GM18508 (cell line): ENCODE measurements at regions not wholly inside any gene's neighbourhood (a gene's known extent, or its start where the extent isn't known, plus 50 kb on each side); places are given as distances from the start of the nearest gene placed in this dataset.
A peak's percentile ranks its signal among the peaks of the same experiment; 100 is the strongest.

Experiments used
- ATAC-seq: cut with Tn5 transposase; IDR thresholded peaks from one replicate; pipeline ENCODE4 v1.9.1; 2021; ENCODE audit warnings: moderate number of reproducible peaks; ENCODE audit not compliant: insufficient read depth, unreplicated experiment

DNA sequence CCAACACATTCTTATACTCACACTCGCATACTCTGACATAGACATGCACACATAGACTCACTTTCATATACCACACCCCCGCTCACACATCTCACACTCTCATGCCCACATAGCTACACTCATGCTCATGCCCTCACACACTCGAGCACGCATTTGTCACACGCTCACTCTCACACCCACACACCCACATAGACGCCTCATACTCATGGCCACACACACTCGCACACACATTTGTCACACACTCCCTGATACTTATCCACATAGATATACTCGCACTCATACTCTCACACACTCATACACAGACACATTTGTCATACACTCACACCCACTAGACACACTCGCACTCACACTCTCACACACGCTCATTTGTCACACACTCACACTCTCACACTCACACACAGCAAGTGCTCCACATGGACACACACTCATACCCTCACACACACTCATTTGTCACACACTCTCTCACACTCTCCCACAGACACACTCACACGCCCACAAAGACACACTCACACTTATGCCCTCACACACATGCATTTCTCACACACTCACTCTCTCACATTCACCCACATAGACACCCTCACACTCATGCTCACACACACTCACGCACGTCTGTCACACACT, 50.9 kb downstream of the TNP1 start:
- no peak for ATAC-seq

DNA sequence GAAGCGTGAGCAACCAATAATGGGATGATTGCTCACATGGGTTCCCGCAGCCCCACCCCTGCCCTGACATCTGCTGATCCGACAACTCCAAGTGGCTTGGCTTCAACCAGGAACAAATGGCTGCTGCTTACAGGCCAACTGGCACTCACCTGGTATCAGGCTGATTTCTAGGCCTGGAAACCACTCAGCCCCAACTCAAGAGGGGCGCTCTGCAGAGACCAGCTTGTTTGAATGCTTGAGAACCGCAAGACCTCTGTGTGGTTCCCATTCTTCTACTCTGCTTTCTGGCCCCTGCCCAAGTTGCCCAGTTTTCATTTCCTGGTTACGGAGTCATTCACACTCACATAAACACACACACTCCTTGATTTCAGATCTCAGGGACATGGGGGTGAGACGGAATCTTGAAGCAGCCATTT, 52.0 kb downstream of the TNP1 start:
- no peak for ATAC-seq

DNA sequence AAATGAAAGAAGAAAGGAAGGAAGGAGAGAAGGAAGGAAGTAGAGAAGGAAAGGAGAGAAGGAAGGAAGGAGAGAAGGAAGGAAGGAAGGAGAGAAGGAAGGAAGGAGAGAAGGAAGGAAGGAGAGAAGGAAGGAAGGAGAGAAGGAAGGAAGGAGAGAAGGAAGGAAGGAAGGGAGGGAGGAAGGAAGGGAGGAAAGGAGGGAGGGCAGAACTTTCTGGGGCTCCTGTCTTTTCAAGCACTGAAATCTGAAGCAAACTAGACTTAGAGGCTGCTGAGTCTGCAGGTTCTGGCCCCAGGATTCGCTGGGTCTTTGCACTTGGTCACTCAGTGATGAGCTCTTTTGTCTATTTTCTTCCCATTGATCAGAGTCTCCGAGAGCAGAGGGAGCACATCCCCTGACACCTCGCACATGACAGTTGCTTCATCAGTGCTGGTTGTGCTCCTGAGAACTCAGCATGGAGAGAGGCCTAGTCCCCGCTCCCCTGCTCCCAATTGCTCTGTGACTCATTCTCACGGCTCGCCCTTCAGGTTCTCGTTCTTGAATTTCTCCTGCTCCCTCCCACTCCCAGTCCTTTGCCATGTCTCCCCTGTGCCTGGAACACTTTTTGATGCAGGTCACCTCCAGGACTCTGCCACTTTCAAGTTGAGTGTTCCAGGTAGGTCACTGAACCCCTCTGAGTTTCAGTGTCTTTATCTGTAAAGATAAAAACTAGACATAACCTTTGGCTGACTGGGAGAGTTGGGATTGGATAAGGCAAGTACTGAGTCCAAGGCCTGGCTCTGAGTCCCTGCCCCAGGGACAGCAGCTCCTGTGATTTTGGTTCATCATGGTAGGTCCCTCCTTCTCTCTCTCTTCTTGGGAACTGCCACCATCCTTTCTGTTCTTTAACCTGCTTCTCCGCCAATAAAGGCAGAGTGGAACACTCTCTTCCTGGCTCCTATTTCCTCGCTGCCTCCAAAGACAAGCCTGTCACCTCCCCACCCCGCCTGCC, 55.2 kb downstream of the TNP1 start:
- ATAC-seq: no peak

DNA sequence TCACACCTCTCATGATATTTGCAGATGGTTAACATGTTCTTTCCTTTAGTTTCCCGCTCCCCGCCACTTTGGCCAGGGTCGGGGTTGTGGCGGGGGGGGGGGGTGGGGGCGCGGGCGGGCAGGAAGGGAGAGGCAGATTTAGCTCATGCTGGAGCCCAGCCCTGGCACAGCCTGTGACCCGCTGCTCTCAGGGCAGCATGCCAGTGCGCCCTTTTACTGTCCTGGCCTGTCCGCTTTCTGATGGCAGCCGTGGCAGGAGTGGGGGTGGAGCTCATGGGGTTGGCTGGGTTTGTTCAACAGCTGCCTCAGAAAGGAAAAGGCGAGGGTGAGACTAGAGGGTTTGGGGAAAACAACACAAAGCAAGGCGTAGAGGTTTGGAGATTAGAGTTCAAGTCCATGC, 56.1 kb downstream of the TNP1 start:
- ATAC-seq: no peak

DNA sequence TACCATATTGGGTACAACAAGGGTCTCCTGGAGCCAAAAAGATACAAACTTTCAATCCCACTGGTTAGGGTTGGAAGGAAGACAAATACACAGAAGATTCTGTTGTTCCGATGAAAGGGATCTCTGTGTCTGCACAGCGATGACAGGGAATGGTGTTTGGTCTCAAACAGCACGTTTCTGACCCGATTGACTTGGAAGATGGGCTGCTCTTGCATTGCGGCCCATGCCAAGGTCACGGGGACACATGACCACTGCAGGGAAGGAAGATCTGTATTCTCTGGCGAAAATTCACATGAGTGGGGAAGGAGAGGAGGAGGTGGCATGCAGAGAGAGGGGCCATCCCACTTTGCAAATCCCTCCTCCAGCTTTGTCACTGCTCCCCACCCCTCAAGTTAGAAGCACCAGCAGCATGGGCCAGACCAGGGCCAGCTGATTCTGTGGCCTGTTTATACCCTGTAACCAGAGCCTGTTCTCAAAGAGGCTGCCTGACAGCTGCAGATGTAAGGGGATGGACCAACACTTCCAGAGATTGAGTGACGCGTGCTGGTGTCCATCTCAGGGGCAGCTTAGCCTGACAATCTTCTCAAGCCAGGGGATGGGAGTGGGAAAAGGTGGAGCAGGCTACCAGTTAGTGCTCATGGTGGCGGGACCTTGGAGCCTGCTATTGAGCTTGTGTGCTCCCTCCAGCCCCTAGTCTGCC, 57.2 kb downstream of the TNP1 start:
- no peak for ATAC-seq

DNA sequence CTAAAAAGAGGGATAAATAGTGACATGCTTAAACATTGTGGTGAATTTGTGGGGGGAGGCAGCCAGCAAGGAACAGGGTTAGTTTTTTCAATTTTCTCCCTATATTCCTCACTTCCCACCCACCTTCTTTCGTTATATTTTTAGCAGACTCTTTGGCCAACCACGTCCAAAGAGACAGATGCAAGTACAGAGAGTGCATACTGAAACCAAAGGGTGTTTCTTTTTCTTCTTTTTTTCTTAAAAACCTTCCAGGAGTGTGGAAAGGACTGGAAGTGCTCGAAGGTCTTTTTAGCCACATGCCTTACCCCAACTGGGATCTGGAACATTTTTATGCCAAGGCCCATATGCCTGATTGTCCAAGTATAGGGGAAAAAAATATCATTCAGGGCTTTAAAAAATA, 59.0 kb downstream of the TNP1 start:
- ATAC-seq: no peak

DNA sequence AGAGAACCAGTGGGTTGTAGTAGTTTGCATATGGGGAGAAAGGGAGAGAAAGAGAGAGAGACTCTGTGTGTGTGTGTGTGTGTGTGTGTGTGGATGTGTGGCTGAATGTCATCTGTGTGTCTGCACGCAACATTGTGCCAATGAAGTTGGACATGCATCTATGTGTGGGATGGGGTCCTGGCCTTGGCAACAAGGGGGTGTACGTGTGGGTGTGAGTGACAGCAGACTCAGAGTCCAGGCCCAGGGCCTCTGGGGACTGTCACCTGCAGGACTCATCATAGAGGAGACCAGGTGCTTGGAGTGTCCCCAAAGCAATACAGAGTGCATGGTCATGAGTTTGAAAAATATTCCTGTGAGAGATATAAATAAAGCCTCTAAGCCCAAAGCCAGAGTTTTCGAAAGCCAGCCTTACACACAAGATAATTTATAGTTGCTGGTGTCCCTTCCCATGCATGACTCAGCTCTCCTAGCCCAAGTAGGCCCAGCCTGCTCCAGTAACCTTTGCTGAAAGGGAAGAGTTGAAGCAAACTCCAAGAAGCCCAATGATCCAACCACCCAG, 59.9 kb downstream of the TNP1 start:
- ATAC-seq: no peak

DNA sequence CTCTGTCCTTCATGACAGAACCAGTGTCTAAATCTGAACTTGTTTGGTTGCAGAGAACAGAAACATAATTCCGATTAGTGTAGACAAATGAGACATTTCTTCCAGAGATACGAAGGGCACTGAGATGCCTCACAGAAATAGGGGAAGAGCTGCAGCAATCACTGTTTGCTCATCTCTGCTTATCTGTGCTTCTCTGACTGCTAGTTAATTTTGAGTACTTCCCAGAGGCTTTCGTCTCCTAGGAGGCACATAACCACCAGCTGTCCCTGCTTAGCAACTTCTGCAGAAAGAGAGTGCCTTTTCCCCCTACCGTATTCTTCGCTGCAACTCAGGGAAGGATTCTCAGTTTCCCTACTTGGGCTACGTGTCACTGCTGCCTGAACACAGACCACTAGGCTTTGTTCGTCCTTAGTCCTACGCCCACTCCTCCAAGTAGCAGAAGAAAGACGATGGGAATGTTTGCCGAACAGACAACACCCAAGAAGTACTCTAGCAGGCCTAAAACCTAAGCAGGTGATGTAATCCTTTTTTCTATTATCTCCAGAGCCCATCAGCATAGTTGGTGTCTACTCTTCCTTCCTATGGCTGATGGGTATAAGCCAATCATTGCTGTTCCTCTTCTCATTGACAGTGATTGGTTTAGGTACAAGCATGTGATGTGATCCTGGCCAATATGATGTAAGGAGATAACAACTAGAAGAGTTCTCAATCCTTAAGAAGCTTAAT, 63.6 kb downstream of the TNP1 start:
- no peak for ATAC-seq

DNA sequence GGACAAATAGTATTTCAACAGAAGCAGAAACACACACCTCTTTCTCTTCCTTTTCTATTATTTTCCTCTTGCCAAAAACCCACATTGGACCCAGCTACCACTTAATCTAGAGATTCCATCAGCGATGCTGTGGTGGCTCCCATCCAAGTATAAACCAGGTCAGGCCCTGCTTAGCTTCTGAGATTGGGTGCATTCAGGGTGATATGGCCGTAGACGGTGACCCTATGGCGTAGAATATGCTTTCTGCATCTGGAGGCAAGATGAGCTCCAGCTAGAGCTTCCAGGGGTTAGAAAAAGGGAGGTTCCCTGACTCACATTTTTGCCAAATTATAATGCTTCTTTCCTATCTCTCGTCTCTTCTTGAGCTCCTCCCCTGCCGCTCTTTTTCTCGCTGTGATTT, 66.5 kb downstream of the TNP1 start:
- no peak for ATAC-seq

DNA sequence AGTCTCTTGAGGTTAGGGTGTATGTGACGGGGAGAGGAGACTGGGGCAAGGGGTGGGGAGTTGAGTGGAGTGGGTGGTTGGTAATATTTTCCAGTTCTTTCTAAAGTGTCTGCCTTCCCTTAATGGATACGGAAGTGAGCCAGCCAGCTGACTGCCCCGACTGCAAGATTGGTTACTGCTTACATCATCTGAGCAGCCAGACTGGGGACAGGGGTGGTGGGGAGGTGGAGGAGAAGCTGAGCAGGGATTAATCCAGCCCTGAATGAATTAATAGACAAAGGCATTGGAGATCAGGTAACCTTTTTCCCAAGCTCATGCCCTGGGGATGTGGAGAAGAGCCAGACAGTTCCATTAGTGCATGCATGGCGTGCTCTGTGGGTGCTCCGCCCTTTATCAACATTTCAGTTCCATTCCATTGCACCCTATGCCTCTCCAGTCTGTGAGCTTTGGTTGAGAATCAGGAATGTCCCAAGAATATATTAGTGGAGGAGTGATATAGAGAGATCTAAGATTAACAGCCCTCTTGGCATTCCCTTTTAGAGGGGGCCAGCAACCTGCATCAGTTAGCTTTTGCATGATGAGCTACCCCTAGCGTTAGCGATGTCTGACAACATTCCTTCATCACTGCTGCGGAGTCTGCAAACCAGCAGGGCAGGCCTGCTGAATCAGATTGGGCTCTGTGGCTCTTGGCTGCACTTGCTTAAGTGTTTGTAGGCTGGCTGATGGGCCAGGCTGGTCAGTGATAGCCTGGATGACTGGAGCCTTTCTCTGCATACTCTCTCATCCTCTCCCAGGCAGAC, 67.4 kb downstream of the TNP1 start:
- ATAC-seq: no peak

DNA sequence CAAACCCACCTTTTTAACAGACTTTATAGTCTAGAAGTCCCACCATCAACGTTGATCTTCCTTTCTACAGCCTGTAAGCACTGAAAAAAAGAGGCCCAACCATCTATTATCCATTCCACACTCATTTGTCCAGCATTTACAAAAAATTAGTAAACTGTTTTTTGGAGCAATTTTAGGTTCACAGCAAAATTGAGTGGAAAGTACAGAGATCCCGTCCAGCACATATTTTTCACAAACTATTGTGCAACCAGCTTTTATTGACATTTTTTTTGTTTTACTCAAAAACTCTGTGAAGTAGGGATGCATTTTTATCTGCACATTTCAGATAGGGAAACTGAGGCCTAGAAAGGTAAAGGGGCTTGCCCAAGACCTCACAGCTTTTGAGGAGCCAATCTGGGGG, 68.6 kb downstream of the TNP1 start:
- no peak for ATAC-seq

DNA sequence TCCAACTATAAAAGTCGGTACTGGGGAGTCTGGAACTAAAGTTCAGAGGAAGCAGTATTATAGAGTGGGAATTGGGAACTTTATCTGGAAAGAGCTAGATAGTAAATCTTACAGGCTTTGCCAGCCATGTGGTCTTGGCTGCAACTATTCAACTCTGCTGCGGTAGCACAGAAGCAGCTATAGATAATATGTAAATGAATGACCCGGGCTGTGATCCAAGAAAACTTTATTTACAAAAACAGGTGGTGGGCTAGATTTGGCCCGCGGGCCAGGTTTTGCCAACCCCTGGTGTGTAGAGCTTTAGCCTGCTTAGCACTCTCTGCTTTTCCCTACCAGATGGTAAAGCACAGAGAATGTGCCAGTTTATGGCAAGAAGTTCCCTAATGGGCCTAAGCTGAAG, 70.8 kb downstream of the TNP1 start:
- ATAC-seq: no peak

DNA sequence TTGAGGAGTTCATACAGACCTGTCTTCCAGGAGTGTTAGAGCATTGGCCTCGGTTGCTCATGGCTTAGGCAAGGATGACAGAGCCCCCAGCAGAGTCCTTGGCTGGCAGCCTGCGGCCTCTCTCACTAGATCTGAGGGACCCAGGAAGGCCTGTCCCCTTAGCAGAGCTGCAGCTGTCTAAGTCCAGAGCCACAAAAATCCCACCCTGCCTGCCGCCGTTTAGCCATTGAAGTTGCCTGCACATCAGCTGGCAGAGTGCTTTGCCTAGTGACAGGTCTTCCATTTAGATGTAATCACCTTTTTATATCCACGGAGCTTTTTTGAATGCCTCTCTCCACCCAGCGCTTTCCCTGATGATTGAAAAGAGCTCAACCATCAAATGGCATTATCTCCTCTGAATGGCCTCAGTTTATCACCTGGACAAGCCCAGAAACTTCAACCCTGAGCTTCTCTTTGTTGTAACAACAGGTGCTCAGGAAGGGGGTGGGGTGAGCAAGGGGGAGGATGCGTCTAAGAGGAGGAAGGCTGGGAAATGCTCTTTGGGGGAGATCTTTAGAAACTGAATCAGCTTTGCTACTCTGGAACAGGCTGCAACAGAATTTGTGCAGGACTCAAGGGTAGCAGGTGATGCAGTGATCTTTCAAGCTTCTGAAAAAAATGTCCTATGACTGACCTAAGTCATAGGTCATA, 71.9 kb downstream of the TNP1 start:
- no peak for ATAC-seq

DNA sequence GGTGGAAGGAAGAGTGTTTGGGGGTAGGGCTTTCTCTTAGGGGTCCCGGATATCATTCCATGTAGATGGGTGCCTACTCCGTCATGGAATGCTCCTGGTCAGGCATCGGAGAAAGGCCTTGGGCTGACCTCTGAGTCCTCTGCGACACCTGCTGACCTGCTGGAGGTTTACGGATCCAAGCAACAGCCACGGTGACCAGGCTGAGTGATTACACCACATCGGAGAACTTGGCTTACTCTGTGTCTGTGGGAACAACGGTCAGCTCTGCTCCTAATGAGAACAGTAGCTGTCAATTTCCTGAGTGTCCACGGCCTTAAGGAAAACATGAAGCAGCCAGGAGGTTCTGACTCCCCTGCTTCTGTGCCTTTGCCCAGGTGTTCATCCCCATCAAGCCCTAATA, 73.2 kb downstream of the TNP1 start:
- ATAC-seq: no peak

DNA sequence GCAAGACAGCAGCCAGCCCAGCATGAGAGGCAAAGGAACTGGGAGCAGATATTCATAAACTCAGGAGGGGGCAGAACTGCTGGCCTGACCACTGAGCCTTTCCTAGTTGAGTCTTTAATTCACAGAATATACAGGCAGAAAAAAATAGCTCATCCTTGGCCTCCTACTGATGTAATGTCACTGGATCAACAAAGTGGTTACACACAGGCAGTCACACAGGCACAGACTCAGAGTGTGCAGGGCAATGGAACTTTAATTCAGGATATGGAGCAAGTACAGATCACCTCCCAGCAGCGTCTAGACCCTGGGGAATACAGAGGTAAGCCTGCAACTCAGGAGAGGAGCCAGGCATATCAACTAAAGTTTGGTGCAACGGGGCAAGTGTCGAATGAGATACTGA, 75.4 kb downstream of the TNP1 start:
- ATAC-seq: no peak

DNA sequence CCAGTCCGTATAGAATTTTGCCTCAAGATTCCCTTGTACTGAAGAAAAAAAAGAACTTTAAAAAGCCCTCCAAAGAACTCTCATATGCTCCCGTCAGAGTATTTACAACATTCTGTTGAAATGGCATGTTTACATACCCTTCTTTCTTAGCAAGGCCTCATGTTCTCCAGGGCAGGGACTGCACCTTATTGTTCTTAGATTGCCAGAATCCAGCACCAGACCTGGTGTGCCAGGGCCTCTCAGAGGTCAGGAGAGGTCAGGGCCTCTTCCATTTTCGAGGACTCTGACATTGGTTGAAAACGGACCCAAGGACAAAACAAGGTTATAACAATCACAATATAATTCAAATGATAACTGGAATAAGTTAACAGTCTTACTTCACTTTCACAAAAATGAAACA, 78.2 kb downstream of the TNP1 start:
- no peak for ATAC-seq

DNA sequence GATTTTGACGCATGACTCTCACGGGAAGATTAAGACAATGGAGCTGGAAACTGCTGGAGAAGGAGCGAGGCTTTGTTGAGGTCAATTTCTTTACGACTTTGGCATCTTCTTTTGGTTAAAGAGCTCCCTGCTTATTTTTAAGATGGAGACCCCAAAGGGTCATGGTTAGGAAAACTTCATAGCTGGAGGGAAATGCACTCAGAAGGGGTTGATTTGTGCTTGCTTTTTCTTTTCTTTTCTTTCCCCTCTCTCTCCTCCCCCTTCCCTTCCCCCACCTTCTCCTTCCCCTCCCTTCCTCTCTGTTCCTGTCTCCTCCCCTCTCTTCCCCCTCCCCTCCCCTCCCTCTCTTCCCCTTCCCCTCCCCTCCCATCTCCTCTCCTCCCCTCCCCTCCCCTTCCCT, 79.0 kb downstream of the TNP1 start:
- ATAC-seq: no peak

DNA sequence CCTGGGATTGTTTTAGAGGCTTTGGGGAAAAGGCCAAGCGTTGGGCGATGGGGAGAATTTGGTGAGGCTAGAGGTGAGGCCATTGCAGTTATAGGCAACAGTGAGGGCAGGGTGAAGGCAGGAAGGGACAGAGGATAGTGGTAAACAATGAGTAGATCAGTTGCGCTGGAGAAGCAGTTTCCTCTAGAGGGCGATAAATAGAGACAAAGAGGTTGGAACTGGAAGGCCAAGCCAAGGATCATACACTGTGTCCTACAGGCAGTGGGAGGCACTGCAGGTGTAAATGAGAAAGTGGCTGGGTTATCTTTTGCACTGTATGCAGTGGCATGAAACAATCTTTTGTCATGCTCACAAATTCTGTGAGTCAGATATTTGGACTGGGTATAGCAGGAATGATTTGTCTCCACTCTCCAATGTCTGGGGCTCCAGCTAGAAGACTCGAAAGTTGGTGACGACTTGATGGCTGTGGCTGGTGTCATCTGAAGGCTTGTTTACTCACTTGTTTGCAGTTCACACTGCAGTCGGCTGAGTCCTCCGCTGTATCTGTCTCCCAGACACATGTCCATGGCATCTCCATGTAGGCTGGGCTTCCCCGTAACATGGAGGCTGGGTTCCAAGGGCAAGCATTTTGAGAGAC, 82.1 kb downstream of the TNP1 start:
- ATAC-seq: peak; percentile 97
